ENCODE measurements at regions not wholly inside any gene's neighbourhood (a gene's known extent, or its start where the extent isn't known, plus 50 kb on each side); places are given as distances from the start of the nearest gene placed in this dataset.
"Not testable (repeated sequence)": the region's sequence is repeated elsewhere in the genome, so short reads cannot be mapped to it uniquely, and the experiment has no call there.

DNA sequence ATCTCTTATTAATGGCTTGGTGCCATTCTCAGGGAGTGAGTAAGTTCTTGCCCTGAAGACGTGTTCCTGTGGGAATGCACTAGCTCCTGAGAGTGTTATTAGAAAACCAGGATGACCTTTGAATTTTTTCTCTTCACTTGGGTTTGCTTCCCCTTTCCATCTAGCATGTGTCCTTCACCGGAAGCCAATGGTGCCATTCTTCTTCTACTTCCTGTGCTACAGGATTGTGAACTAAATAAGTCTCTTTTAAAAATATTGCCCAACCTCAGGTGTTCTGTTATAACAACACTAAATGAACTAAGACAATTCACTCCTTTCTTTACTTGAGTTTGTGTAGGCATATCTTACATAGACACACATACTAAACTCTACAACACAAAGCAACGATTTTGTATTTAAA is 447.0 kb downstream of the SOX11 start:
- DNase-seq (ENCODE audit: low spot score), result no peak

DNA sequence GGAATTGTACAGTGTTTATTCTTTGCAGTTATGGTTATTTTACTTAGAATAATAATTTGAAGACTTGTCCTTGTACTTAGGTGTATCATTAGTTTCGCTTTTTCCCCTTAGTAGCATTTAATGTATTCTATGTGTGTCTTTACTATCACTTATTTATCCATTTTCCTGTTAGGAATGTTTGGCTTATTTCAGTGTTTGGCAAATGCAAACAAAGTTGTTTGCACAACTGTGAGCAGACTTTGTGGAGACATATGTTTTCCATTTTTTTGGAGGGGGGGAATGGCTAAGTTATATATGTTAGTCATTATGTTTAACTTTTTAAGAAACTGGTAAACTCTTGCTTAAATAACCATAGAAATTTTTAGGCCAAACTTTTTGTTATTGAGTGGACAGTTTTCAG is 447.7 kb downstream of the SOX11 start:
- no peak for DNase-seq (ENCODE audit: low spot score)

DNA sequence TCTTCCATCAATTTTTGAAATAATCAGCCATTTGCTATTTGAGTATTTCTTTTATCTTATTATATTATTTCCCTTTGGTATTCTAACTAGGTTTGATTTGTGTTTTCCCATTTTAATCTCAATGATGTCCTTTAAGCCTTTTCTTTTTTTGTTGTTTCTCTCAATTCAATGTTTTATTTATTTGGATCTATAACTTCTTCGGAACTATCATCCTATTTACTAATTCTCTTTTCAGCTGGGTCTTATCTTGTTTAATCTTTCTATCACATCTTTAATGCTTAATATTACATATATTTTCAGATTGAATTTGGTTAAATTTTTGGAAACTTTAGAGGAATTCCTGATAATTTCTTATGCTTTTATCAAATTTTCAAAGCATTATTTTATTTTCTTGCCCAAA is 448.3 kb downstream of the SOX11 start:
- no peak for DNase-seq (ENCODE audit: low spot score)

DNA sequence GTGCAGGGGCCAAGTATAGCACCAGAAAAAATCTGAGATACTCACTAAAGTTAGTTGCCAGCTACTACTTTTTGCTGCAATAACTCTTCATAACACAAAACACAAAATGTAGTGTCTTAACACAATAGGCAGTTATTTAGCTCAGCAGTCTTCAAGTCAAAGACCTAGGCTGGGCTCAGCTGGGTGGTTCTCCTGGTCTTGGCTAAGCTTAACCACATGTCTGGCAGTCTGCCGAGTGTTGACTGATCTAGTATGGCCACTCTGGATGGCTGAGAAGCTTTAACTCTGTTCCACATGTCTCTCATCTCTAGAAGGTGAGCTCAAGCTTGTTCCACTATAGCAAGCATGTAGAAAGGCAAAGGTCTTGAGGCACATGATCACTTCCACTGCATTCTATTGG is 451.6 kb downstream of the SOX11 start:
- no peak for DNase-seq (ENCODE audit: low spot score)

DNA sequence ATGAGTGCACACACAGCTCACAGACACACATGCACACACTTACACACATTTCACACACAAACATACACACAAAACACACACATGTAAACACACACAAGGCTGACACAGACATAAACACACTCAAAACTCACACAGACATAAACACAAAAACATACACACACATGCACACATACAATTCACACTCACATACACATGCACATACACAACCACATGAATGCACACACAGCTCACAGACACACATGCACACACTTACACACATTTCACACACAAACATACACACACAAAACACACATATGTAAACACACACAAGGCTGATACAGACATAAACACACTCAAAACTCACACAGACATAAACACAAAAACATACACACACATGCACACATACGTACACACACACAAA is 455.0 kb downstream of the SOX11 start:
- not testable (repeated sequence) for DNase-seq (ENCODE audit: low spot score)

DNA sequence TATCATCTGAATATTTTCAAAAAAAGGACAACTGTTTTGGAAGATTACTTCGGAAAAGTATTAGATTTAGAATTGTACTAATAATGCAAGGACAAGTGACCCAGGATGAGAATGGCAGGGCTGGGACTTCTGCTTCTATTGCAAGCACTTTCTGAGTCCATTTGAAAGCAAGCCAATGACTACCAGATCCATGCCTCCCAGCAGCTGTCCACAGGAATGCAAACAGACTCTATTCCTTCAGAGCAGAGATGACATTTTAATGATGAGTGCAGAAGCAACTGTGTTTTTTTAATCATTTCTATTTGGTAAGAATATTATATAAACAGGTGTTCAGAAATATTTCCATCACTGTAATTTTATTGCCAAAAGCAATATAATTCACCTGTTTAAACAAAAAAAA is 456.7 kb downstream of the SOX11 start:
- DNase-seq (ENCODE audit: low spot score), result no peak

DNA sequence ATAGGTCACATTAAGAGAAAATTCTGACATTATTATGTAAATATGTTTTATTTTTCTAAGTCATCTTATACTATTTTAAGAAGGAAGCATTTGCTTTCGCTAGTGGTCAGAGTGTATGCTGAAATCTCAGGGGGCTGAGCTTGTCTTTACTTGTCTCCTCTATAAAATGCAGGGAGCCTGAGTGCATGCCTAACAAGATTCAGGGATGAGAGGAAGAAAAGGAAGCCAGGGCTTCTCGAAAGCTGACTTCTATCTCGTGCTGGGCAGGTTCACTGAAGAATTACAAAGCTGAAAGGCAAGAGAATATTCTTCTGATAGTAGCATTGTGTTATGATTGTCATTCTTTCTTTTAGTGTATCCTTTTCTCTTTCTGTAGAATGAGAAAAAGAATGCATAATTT is 467.4 kb downstream of the SOX11 start:
- no peak for DNase-seq (ENCODE audit: low spot score)

DNA sequence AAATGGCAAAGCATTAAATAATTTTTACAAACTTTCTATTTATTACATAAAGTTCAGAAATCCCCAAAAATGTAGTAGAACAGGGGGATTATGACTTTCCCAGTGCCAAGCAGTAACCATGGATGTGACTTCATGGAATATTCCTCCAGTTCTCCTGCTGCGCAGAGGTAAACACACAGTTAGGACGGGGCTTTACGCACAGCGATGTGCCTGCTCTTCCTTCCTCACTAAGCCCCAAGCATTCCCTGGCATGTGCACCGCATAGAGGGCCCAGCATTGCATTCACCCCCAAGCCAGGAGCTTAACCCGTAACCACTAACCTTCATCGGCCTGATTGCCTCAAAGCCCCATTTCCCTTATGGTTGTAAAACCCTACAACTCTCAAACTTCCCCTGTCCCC is 471.7 kb downstream of the SOX11 start:
- no peak for DNase-seq (ENCODE audit: low spot score)

DNA sequence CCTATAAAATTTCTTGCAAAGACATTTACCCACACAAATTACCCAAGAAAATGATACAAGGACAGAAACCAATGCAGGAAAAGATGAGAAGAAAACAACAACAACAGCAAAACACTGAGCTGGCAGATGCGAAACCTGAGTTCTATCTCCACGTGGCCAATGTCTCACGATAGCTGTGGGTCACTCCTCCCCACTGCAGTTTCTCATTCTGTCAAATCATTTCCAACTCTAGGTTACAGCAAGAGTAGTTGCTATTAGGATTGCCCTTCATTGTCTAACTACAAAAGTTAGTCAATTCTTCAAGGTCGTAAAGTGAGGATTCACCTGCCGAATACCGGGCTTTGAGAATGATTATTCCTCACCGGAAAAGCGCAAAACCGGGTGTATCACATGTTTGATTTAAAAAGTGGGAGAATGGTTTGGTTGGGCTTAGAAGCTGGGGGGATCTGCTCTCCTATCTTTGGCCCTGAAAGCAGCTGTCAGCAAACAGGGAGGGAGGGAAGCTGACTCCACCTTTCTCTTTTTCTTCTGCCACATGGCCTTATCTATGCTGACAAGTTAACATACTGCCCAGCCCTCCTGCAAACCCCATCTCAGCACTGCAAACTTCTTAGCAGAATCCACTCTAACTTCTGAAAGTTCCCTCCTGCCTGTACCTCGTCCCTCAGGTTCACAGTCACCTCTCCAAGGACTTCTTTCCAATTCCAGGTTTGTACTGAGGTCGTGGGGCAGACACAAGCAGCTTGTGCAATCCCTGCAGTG is 473.0 kb downstream of the SOX11 start:
- no peak for DNase-seq (ENCODE audit: low spot score)

DNA sequence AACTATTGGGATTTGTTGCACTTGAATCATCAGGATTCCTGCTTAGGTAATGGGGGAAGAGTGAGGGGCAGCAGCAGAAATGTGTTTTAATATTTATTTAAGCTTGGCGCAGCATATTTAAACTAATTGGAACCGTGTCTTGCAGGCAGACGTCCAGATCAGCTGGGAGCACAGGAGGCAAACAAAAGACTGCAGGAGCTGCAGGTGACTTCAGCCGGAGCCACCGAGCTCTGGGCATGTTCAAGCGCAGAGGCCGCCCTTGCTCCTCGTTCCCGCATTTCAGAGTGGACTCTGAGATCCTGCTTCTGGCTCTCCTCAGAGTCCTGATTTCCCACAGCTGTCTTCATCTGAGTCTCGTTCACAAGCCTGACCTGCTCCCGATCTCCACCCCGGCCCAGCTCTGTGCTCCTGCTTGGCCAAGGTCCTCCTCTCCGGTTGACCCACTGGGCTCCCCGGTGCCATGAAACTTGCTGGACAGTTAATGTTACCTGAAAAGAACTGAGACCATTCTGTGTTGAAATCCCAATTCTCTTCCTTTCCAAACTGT is 475.5 kb downstream of the SOX11 start:
- no peak for DNase-seq (ENCODE audit: low spot score)

DNA sequence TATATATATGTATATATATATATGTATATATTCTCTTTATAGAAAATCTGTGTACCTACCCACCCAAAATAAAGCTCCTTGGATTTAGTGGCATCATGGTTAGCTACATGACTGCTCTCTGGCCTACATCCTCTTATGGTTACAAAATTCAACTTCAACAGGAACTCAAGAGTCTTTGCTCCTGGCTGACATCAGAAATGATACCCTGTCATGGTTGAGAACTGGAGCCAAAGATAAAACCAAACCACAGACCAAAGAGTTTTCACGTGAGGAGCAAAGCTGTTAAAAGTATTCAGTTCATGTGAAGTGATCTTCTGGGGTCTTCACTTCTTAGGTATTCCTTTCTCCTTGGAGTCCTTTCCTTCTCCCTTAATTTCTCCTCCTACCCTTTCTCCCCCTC is 476.3 kb downstream of the SOX11 start:
- no peak for DNase-seq (ENCODE audit: low spot score)

DNA sequence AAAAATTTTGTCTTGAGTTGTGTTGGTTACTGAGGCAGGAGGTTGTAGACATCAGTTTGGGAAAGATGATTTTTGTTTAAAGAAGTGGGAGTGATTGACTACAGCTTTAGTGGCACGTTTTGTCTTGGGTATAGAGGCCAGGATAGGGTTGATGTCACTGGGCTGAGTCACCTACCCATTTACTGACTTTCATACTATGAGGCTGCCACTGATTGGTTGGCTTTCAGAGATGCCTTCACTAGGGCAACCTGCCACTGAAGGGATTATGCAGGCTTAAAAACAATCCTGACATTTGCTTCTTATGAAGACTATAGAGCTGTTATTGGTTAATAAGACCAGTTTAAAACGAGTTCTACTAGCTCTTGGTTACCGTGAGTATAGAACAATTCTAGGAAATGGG is 479.1 kb downstream of the SOX11 start:
- no peak for DNase-seq (ENCODE audit: low spot score)

DNA sequence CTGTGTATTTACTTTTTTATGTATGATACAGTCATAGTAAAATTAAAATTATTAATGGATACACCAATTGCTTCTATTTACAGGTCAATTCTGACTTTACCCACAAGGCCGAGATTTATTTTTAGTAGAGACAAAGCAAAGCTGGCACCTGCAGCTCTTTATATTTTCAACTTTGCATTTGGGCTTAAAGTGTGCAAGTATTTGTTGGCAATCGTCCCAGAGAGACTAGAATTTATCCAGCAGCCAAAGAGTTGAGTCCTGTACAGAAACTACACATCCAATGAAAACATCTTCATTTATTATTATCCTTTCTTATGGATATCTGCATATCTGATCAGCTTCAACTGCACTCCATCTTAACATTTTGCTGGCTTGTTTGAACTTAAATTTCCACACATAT is 485.6 kb downstream of the SOX11 start:
- no peak for DNase-seq (ENCODE audit: low spot score)

DNA sequence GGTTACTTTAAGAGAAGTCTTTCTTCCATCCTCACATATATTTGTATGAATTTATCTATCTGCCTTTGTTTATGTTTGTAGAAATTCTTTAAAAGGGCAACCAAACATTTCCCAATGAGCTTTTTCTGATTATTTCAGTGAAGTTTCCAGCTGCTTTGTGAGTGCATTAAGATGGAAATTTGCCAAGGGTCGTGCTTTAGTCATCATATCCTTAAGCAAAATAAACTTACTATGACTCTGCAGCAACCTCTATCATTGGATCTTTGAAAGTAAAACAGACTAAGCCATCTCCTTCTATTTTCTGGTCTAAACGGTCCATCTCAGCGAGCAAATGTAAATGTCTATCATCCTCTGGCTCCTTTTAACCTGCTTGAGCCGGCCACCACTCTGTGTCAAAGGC is 489.3 kb downstream of the SOX11 start:
- no peak for DNase-seq (ENCODE audit: low spot score)

DNA sequence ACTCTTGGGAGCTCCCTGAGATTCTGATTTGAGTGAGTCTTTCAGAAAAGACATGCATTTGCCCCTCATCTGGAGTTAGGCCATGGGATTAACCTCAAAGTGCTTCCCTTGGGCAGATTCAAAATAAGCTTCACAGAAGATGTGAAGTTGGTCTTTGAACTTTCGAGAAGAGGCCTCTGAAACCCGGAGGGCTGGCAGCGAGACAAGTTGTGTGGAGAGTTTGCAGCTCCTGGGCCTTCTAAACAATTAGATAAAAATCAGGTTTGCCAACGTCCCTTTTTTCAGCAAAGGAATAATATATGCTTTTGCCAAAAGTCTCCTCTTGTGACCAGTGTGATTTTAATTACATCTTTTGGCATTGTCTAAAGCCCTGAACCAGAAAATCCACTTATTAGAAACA is 489.7 kb downstream of the SOX11 start:
- DNase-seq (ENCODE audit: low spot score), result no peak

DNA sequence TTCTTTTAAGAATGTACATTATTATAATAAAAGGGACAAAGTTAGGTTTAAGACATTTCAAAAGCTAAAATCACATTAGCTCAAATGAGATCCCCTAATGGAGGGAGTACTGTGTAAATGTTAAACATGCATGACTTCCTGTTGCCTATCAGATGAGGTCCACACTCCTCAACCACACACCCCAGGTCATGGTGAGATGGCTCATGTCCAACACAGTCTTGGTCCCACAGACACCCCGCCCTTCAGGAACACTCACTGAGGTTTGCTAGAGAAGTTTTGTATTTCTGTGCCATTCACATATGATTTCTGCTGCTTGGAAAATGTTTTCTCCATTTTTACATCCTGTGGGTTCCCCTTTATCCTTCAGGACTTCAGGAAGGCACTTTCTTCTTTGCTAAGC is 491.0 kb downstream of the SOX11 start:
- no peak for DNase-seq (ENCODE audit: low spot score)

DNA sequence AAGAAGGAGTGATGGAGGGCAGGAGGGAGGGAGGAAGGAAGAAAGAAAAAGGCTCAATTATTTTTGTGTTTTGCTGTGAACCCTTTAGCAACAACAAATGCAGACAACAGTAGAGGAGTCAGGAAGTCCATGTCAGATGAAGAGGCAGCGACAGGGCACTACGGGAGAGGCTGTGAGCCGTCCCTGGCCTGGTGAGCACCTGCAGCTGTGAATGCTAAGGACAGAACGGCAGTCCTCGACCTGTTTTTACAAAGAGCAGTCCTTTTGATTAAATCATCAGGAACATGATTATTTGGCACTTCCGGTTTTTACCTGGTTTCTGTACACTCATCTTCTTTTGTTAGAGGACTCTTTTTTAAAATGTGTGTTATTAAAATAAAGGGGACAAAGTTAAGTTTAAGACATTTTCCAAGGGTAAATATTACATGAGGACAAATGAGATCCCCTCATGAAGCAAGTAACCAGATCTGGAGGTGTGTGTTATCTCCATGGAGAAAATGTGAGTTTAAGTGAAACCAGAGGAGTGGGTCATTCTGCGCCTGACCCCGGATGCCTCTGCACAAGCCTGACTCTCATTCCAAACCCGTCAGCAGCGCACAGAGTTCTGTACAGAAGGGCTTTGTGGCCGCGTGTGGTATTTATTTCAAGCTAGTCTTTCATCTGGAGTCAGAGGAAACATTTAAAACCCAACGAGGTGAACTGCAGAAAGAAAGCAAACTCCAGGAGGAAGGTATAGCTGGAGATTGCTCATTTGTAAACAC is 492.5 kb downstream of the SOX11 start:
- peak; percentile 53 for DNase-seq (ENCODE audit: low spot score)

DNA sequence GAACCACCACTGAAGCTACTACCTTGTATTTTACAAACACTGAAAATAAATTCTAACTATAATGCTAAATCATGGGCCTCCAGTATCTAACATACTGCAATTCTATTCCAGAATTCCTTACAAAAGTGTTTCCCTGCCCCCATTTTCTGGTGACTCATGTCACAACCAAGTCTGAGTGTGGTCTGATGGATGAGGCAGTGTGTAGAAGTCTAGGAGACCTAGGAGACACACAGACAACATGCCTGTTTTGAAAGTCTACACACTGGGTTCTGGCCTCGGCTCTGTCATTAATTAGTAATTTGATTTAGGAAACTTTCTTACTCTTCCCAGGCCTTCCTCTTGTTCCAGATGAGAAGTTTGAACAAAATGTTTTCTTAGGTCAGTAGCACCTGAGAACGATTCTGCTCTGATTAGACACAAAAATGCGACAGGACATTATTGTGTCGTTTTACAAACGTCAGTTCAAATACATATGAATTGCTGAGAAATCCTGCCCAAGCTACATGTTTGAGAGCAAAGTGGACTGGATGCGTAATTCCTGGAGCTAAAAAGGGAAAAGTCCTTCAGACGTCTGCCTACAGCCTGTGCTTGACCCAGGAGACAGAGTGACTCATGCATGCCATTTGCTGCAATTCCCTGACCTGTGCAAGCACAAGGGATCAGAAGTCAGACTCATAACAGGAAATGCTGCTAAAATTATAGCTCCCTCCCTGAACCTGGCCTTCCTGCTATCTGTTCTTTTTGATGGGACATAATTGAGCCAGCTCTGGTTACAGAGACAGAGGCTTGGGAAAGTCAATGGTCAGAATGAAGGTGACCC is 494.4 kb downstream of the SOX11 start:
- no peak for DNase-seq (ENCODE audit: low spot score)

DNA sequence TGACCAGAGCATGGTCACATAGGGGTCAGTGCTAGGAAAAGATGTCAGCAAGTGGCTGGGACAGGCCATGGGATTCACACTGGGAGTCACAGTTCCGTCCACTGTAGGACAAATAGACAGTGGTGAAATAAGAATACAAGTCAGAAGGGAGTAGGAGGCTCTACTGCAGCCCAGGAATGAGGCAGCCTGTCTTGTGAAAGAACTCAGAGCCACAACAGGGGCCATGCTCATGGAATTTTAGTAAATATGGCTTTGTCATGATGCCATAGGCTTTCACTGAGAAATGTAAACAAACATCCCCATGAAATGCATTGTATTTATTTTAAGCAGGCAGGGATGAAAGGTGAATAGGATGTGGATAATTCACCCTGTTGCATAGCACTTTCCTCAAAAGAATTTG is 504.3 kb downstream of the SOX11 start:
- DNase-seq (ENCODE audit: low spot score), result no peak

DNA sequence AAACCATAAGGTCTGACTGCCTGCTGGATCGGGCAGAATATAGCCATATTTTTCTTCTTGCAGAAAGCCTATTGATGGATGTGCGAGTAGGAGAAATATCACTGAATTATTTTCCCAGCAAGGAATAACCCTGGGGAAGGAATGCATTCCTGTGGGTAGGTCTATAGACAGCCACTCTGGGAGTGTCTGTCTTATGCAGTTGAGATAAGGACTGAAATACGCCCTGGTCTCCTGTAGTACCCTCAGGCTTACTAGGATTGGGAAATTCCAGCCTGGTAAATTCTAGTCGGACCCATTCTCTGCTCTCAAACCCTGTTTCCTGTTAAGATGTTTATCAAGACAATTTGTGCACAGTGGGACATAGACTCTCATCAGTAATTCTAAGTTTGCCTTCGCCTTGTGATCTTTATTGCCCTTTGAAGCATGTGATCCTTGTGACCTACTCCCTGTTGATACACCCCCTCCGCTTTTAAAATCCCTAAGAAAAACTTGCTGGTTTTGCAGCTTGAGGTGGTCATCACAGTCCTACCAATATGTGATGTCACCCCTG is 506.3 kb downstream of the SOX11 start:
- not testable (repeated sequence) for DNase-seq (ENCODE audit: low spot score)

DNA sequence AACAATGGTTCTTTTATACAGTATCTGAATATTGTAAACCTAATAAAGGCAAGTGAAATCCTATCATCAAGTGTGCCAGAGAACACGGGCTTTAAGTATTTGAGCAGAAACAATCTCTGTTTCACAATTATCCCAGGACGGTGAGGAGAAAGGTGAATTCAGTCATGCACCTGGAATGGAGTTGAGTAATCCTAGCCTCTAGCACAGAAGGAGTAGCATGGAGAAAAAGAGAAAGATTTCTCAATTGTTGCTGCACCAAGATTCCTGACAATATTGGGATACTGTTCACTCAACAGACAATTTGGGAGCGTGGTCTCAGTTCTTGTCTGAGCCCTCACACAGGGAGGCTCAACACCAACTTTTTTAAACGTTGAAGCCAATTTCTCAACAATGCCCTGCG is 510.6 kb downstream of the SOX11 start:
- no peak for DNase-seq (ENCODE audit: low spot score)

DNA sequence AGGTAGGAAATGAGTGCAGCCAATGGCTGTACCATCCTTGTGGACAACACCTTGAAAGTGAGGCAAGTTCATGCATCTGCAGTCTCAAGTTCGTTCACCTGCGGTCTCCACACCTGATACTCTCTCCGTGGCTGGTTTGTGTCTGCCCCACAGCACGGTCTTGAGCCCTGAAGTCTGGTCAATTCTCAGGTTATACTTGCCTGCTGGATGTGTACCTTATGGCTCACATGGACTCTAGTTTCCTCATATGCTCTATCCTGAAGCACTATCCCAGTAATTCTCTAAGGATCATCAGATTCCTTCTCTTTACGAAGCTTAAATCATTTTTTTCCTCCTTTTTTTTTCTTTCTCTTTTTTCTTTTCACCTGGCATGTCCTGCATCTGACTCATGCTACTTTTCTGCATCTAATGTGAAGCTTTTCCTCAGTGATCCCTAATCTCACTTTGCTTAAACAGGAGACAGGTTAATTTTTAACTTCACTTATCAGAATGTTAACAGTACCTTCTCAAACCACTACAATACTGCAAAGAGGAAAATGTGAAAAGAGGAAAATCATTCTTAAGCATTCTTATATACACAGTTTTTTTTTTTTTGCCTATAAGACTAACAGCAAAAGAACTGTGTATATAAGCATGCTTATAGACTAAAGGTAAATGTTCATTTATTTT is 511.2 kb downstream of the SOX11 start:
- DNase-seq (ENCODE audit: low spot score), result no peak

Data from ecto neural progenitor cell (in vitro differentiated cells).